K562 (cell line): ENCODE measurements at regions not wholly inside any gene's neighbourhood (a gene's known extent, or its start where the extent isn't known, plus 50 kb on each side); places are given as distances from the start of the nearest gene placed in this dataset.

ENCODE experiments used
- ATAC-seq: fragments of 200-7000 bp; cut with Tn5 transposase; 3 replicates; pipeline ENCODE4 v1.9.1; 2020; ENCODE audit warnings: moderate library complexity
- BruUV-seq: library from RNA; stranded (reverse); fragments of 400-500 nt; replicated peaks from 2 replicates; lab custom pipeline; 2021; lab: Mats Ljungman, UMichigan
- CTCF ChIA-PET: fragments of 300-600 bp; formaldehyde crosslinking; extraction: SDS; loops from one replicate; lab custom pipeline; 2021; ENCODE audit warnings: low intra/inter-chr PET ratio; lab: Yijun Ruan, JAX
- POLR2A ChIA-PET: fragments of 300-600, 350-650 bp; sonication (Branson Sonifier 250); formaldehyde crosslinking; extraction: SDS; loops from one replicate; lab custom pipeline; 2021; ENCODE audit warnings: antibody characterized with exemption, inconsistent platforms; lab: Yijun Ruan, JAX
- DNase-seq, 4 experiments: peaks; one replicate each; pipeline versions ENCODE4 v3.0.0 to v3.0.0-alpha.2; 2011 to 2018; ENCODE audit warnings: low spot score in 3 of 4, mixed read lengths in 3 of 4; ENCODE audit errors: extremely low read depth in 1 of 4
- FAIRE-seq: peaks from 2 replicates; lab custom pipeline; 2011; peaks lifted over from hg19 to GRCh38; lab: Jason Lieb, UNC
- H2AFZ ChIP-seq: 2 replicates; pipeline ENCODE4 v1.6.0; 2011; ENCODE audit warnings: low read depth, low read length, control low read depth, inconsistent platforms
- H3K27ac ChIP-seq: fragments of 200-600 bp; 3 replicates; pipeline ENCODE4 v1.8.0; 2011; ENCODE audit warnings: low read depth, mild to moderate bottlenecking, control low read depth, inconsistent platforms, low read length, moderate library complexity, mixed read lengths; ENCODE audit errors: extremely low read depth
- H3K27me3 ChIP-seq, 2 experiments: fragments of 300-600 bp in 1 of 2; 2 replicates in 1 of 2; 3 replicates in 1 of 2; pipeline versions ENCODE4 v1.6.0 to v1.8.0; 2011; ENCODE audit warnings: inconsistent platforms in 2 of 2, low read length in 2 of 2, mild to moderate bottlenecking in 1 of 2, mixed read lengths in 1 of 2, moderate library complexity in 1 of 2; ENCODE audit not compliant: control insufficient read depth in 2 of 2, insufficient read depth in 2 of 2
- H3K36me3 ChIP-seq: fragments of 300-600 bp; 3 replicates; pipeline ENCODE4 v1.8.0; 2011; ENCODE audit warnings: mild to moderate bottlenecking, low read length, inconsistent platforms; ENCODE audit not compliant: control insufficient read depth, insufficient read depth
- H3K4me1 ChIP-seq, 2 experiments: fragments of 200-600 bp in 1 of 2; replicated peaks in 1 of 2; 2 replicates in 1 of 2; 3 replicates in 1 of 2; pipeline versions ENCODE4 v1.5.1 to v1.8.0; 2011; ENCODE audit warnings: inconsistent platforms in 2 of 2, low read length in 2 of 2, mild to moderate bottlenecking in 1 of 2, mixed read lengths in 1 of 2, moderate library complexity in 1 of 2; ENCODE audit not compliant: control insufficient read depth in 2 of 2, insufficient read depth in 2 of 2
- H3K4me2 ChIP-seq: 2 replicates; pipeline ENCODE4 v1.6.1; 2011; ENCODE audit warnings: low read length, control low read depth, inconsistent platforms, mixed read lengths; ENCODE audit not compliant: insufficient read depth
- H3K4me3 ChIP-seq: fragments of 200-600 bp; sonication (generic), shearing (Covaris generic); 2 replicates; pipeline ENCODE4 v1.5.1; 2016; ENCODE audit warnings: control low read depth, inconsistent platforms
- H3K79me2 ChIP-seq: fragments of 200-600 bp; 3 replicates; pipeline ENCODE4 v1.8.0; 2011; ENCODE audit warnings: low read length, inconsistent platforms; ENCODE audit not compliant: control insufficient read depth, insufficient read depth
- H3K9ac ChIP-seq, 2 experiments: 2 replicates each; pipeline versions ENCODE4 v1.6.0 to v1.6.1; 2011; ENCODE audit warnings: low read depth in 2 of 2, low read length in 2 of 2, control low read depth in 1 of 2, inconsistent platforms in 1 of 2, mild to moderate bottlenecking in 1 of 2, mixed read lengths in 1 of 2; ENCODE audit not compliant: insufficient read depth in 1 of 2
- H3K9me1 ChIP-seq: one replicate; pipeline ENCODE4 v1.6.0; 2011; ENCODE audit warnings: inconsistent platforms, mild to moderate bottlenecking, low read length, moderate library complexity; ENCODE audit not compliant: control insufficient read depth, insufficient read depth
- H3K9me3 ChIP-seq: replicated peaks from 2 replicates; pipeline ENCODE4 v1.5.1; 2011; ENCODE audit warnings: low read depth, low read length, inconsistent platforms; ENCODE audit not compliant: control insufficient read depth, insufficient read depth
- H4K20me1 ChIP-seq: replicated peaks from 2 replicates; pipeline ENCODE4 v1.6.1; 2011; ENCODE audit warnings: low read length, inconsistent platforms, mixed read lengths; ENCODE audit not compliant: control insufficient read depth, insufficient read depth
- C11orf30 ChIP-seq: fragments of 450-650 bp; IDR thresholded peaks from 2 replicates; pipeline ENCODE4 v1.6.1; 2016; ENCODE audit warnings: low read depth, mild to moderate bottlenecking
- MAFF ChIP-seq: IDR thresholded peaks from 2 replicates; pipeline ENCODE4 v1.6.1; 2012; ENCODE audit warnings: low read length, improper control_type of control experiment
- MAFG ChIP-seq: fragments of 450-650 bp; conservative IDR thresholded peaks from 2 replicates; pipeline ENCODE4 v1.6.1; 2016; ENCODE audit warnings: missing genetic modification characterization, missing compliant biosample characterization
- MAFK ChIP-seq: IDR thresholded peaks from 2 replicates; pipeline ENCODE4 v1.6.1; 2011; ENCODE audit warnings: low read length, improper control_type of control experiment
- NFE2L1 ChIP-seq: fragments of 450-650 bp; IDR thresholded peaks from 2 replicates; pipeline ENCODE4 v1.6.1; 2016; ENCODE audit warnings: missing genetic modification characterization, low read depth, mild to moderate bottlenecking, missing compliant biosample characterization, moderate library complexity, borderline replicate concordance
- RBM39 ChIP-seq: fragments of 200-400 bp; formaldehyde crosslinking; optimal IDR thresholded peaks from 2 replicates; pipeline ENCODE3; 2018; ENCODE audit warnings: low read depth, low read length
- RFX1 ChIP-seq: fragments of 450-650 bp; IDR thresholded peaks from 2 replicates; pipeline ENCODE4 v1.6.1; 2016; ENCODE audit warnings: mild to moderate bottlenecking, moderate library complexity
- ZNF316 ChIP-seq: fragments of 450-650 bp; IDR thresholded peaks from 2 replicates; pipeline ENCODE4 v1.6.1; 2016
- ZNF444 ChIP-seq: fragments of 250-450 bp; sonication (Bioruptor Pico); IDR thresholded peaks from 2 replicates; pipeline ENCODE4 v1.4.0; 2020; ENCODE audit warnings: mild to moderate bottlenecking, moderate library complexity
- ZNF766 ChIP-seq: fragments of 200-800 bp; sonication (Bioruptor generic); conservative IDR thresholded peaks from 2 replicates; pipeline ENCODE4 v1.6.1; 2016; ENCODE audit warnings: missing genetic modification characterization, missing compliant biosample characterization
- WGBS: fragments of 100-300 bp; shearing (Covaris generic); methylation state at CpG from one replicate; pipeline ENCODE4 v1.1.6; 2016; ENCODE audit warnings: low coverage, mixed read lengths; ENCODE audit not compliant: insufficient coverage; ENCODE audit errors: missing lambda C conversion rate; 5-methylcytosine and 5-hydroxymethylcytosine counted together
- in situ Hi-C: fragments of 300-500 bp; cut with MboI; formaldehyde crosslinking; loops from 4 replicates; pipeline ENCODE4 v1.15.0; 2018; ENCODE audit warnings: inconsistent platforms, mixed read lengths
- intact Hi-C: fragments of 100-400 bp; cut with micrococcal nuclease; formaldehyde crosslinking; loops from 2 replicates; pipeline ENCODE4 v1.14.2; 2022
- TF ChIP-seq, protein P1 (sequence below): sonication (generic); formaldehyde crosslinking; IDR thresholded peaks from 2 replicates; pipeline ENCODE4 v1.9.0; 2022; ENCODE audit warnings: mild to moderate bottlenecking, missing genetic modification reagents
- TF ChIP-seq, protein P2 (sequence below): fragments of 450-650 bp; IDR thresholded peaks from 2 replicates; pipeline ENCODE4 v1.6.1; 2017; ENCODE audit warnings: mild to moderate bottlenecking, moderate library complexity
- TF ChIP-seq, protein P3 (sequence below): IDR thresholded peaks from 2 replicates; pipeline ENCODE4 v1.6.1; 2016; ENCODE audit warnings: missing genetic modification characterization, missing compliant biosample characterization
- TF ChIP-seq, protein P4 (sequence below): fragments of 250-450 bp; sonication (Bioruptor Pico); IDR thresholded peaks from 2 replicates; pipeline ENCODE4 v1.5.0; 2020; ENCODE audit warnings: mild to moderate bottlenecking, borderline replicate concordance
- TF ChIP-seq, protein P5 (sequence below): fragments of 200-400 bp; formaldehyde crosslinking; IDR thresholded peaks from 2 replicates; pipeline ENCODE4 v1.6.1; 2017; ENCODE audit warnings: mild to moderate bottlenecking, low read depth, low read length, moderate library complexity

DNA sequence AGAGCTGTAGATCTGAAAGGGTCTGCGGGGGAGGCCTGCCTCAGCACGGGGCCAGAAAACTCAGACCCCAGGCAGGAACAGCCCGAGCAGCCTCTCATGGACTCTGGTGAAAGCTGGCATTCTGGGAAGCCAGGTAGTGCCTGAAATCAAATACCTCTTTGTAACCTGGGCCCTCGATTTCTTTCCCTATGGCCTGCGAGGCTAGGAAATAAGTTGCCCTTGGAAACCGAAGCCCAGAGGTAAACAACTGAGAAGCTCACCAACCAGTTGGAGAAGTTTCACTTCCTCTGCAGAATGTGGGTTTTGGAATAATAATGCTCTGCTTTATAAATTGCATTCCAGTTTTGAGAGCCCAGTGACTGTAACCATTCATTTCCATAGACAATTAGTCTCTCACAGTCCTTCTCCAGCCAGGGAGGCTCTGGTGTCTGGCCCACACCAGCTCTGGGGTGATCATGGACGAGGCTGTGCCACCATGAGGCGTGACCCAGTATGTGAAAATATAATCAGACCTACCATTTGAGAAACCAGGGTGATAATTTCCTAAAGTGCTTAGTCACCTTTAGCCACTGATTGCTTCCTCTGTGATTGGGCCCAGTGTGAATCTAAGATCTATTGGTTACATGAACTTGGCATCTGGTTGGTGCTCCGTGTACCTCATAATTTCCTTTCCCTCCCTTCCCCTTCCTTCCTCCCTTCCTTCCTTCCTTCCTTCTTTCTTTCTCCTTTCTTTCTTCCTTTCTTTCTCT lies 133.1 kb upstream of the PELI1 start:
- no peaks in the 10 kb centered on the region for H3K79me2 ChIP-seq
- H3K4me2 ChIP-seq, result no peak overlapping the region
- no peak overlapping the region for H3K4me3 ChIP-seq
- H4K20me1 ChIP-seq, result no peaks in the 10 kb centered on the region
- FAIRE-seq (no peak), ATAC-seq (no peak; the same call in 2 of the 3 replicates), DNase-seq (peak in 1 of 4 experiments; percentile 17)
- peaks cover 5 to 14% of the 10 kb centered on the region in 2 experiments; a peak in 4 of 5 replicates for H3K4me1 ChIP-seq
- POLR2A ChIA-PET, result interaction anchor here (0.6 kb wide), 1 partner anchor 174 kb away, joined by 4 read pairs; no protein-coding TSS in a partner anchor
- no peak overlapping the region for H3K27ac ChIP-seq
- H3K9me3 ChIP-seq, result no peaks in the 10 kb centered on the region
- in situ Hi-C loops (no loop called here), intact Hi-C loops (no loop called here)
- H3K9ac ChIP-seq, result no peak overlapping the region
- BruUV-seq, result no TSS peak
- H3K27me3 ChIP-seq, result peaks cover 0 to under 1% of the 10 kb centered on the region in 2 experiments; a peak in 2 of 5 replicates
- H3K36me3 ChIP-seq, result no peaks in the 10 kb centered on the region
- H3K9me1 ChIP-seq, result no peaks in the 10 kb centered on the region
- 17% methylated on average over 9 of the region's 9 CpGs for WGBS
- H2AFZ ChIP-seq, result no peak overlapping the region
- CTCF ChIA-PET, result no interaction called here
- TF ChIP-seq, protein P1, sequence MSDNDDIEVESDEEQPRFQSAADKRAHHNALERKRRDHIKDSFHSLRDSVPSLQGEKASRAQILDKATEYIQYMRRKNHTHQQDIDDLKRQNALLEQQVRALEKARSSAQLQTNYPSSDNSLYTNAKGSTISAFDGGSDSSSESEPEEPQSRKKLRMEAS (CRISPR knock-in tag), result no peak
- TF ChIP-seq NFE2L1 (tag) (peak; percentile 41; the same call in 1 of the 2 replicates), RBM39 (no peak), MAFG (tag) (peak; percentile 85), ZNF444 (no peak), ZNF766 (CRISPR knock-in tag) (no peak), MAFK (peak; percentile 57), RFX1 (0 out of 2 replicates have a peak, but pooled peaks have one; percentile 16), MAFF (peak; percentile 68), C11orf30 (peak; percentile 76), ZNF316 (peak; percentile 75)
- TF ChIP-seq, protein P2, sequence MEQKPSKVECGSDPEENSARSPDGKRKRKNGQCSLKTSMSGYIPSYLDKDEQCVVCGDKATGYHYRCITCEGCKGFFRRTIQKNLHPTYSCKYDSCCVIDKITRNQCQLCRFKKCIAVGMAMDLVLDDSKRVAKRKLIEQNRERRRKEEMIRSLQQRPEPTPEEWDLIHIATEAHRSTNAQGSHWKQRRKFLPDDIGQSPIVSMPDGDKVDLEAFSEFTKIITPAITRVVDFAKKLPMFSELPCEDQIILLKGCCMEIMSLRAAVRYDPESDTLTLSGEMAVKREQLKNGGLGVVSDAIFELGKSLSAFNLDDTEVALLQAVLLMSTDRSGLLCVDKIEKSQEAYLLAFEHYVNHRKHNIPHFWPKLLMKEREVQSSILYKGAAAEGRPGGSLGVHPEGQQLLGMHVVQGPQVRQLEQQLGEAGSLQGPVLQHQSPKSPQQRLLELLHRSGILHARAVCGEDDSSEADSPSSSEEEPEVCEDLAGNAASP, result no peak
- TF ChIP-seq, protein P3, sequence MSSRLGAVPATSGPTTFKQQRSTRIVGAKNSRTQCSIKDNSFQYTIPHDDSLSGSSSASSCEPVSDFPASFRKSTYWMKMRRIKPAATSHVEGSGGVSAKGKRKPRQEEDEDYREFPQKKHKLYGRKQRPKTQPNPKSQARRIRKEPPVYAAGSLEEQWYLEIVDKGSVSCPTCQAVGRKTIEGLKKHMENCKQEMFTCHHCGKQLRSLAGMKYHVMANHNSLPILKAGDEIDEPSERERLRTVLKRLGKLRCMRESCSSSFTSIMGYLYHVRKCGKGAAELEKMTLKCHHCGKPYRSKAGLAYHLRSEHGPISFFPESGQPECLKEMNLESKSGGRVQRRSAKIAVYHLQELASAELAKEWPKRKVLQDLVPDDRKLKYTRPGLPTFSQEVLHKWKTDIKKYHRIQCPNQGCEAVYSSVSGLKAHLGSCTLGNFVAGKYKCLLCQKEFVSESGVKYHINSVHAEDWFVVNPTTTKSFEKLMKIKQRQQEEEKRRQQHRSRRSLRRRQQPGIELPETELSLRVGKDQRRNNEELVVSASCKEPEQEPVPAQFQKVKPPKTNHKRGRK (tag), result peak; percentile 88
- TF ChIP-seq, protein P4, sequence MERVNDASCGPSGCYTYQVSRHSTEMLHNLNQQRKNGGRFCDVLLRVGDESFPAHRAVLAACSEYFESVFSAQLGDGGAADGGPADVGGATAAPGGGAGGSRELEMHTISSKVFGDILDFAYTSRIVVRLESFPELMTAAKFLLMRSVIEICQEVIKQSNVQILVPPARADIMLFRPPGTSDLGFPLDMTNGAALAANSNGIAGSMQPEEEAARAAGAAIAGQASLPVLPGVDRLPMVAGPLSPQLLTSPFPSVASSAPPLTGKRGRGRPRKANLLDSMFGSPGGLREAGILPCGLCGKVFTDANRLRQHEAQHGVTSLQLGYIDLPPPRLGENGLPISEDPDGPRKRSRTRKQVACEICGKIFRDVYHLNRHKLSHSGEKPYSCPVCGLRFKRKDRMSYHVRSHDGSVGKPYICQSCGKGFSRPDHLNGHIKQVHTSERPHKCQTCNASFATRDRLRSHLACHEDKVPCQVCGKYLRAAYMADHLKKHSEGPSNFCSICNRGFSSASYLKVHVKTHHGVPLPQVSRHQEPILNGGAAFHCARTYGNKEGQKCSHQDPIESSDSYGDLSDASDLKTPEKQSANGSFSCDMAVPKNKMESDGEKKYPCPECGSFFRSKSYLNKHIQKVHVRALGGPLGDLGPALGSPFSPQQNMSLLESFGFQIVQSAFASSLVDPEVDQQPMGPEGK (CRISPR knock-in tag), result no peak
- TF ChIP-seq, protein P5, sequence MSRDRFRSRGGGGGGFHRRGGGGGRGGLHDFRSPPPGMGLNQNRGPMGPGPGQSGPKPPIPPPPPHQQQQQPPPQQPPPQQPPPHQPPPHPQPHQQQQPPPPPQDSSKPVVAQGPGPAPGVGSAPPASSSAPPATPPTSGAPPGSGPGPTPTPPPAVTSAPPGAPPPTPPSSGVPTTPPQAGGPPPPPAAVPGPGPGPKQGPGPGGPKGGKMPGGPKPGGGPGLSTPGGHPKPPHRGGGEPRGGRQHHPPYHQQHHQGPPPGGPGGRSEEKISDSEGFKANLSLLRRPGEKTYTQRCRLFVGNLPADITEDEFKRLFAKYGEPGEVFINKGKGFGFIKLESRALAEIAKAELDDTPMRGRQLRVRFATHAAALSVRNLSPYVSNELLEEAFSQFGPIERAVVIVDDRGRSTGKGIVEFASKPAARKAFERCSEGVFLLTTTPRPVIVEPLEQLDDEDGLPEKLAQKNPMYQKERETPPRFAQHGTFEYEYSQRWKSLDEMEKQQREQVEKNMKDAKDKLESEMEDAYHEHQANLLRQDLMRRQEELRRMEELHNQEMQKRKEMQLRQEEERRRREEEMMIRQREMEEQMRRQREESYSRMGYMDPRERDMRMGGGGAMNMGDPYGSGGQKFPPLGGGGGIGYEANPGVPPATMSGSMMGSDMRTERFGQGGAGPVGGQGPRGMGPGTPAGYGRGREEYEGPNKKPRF, result no peak
